Motor neuron (in vitro differentiated cells): ENCODE measurements at regions not wholly inside any gene's neighbourhood (a gene's known extent, or its start where the extent isn't known, plus 50 kb on each side); places are given as distances from the start of the nearest gene placed in this dataset.
"Not testable (repeated sequence)": the region's sequence is repeated elsewhere in the genome, so short reads cannot be mapped to it uniquely, and the experiment has no call there.

ENCODE experiments used
- ATAC-seq, 8 experiments: fragments of 200-7000 bp; cut with Tn5 transposase; replicated peaks in 6 of 8; 2 replicates each; pipeline ENCODE4 v1.8.0; 2021; ENCODE audit warnings: mild to moderate bottlenecking in 8 of 8, moderate library complexity in 8 of 8
- H3K27ac ChIP-seq, 2 donors: fragments of 250-450 bp; sonication (Bioruptor Pico); 2 replicates each; pipeline ENCODE4 v1.9.0; 2021; ENCODE audit warnings: antibody characterized with exemption in 2 of 2, mild to moderate bottlenecking in 2 of 2, moderate library complexity in 1 of 2
- H3K4me1 ChIP-seq, 2 donors: fragments of 250-450 bp; sonication (Bioruptor Pico); replicated peaks in 1 of 2; 2 replicates each; pipeline ENCODE4 v1.6.1; 2021; ENCODE audit warnings: antibody characterized with exemption in 2 of 2, mild to moderate bottlenecking in 2 of 2, moderate library complexity in 1 of 2
- H3K4me3 ChIP-seq, 5 donors: fragments of 250-450 bp; sonication (Bioruptor Pico); 2 replicates each; pipeline ENCODE4 v1.9.0; 2021; ENCODE audit warnings: antibody characterized with exemption in 5 of 5, mild to moderate bottlenecking in 5 of 5, moderate library complexity in 4 of 5
- WGBS, 10 experiments: fragments of 450-650 bp; shearing (Covaris generic); methylation state at CpG; one replicate each; pipeline ENCODE4 v1.0.0; 2022; 5-methylcytosine and 5-hydroxymethylcytosine counted together
- in situ Hi-C, 9 experiments: fragments of 400-800 bp; cut with MboI; loops; one replicate each; pipeline ENCODE4 v1.15.0; 2021; ENCODE audit warnings: low sequenced_read_pairs in 9 of 9, low pct_unique_long_range_greater_than_20kb in 2 of 9; ENCODE audit not compliant: unreplicated experiment in 9 of 9

- in situ Hi-C loops = loop anchor here in 8 of 9 experiments (25.0 kb wide), 5 partner anchors 548 to 1398 kb away; partner anchors contain the start of gene SEMA3C (in 4 of the 8)
- peak in 1 of 8 experiments; percentile 60 for ATAC-seq
- Histone ChIP-seq H3K27ac (no peak overlapping the region), H3K4me3 (no peak overlapping the region), H3K4me1 (no peaks in the 10 kb centered on the region)
- WGBS, 10 experiments = 14 to 100% (median 67%) methylated on average over 1 of the region's 1 CpG; no CpG with 5 or more reads in 1 of the 10 experiments
These were observed 309.4 kb downstream of the HGF start for GRCh38 chr7:81460250-81461045.

- H3K27ac ChIP-seq = no peak overlapping the region
- no peaks in the 10 kb centered on the region for H3K4me1 ChIP-seq
- ATAC-seq = no peak
- in situ Hi-C loops = loop anchor here (10.0 to 25.0 kb wide), 7 partner anchors 547 to 1397 kb away; partner anchors contain the start of gene SEMA3C (in 4 of the 9)
- no peak overlapping the region for H3K4me3 ChIP-seq
- WGBS, 10 experiments = 80 to 100% (median 93%) methylated on average over 1 to 2 of the region's 2 CpGs; no CpG with 5 or more reads in 3 of the 10 experiments
These were observed 310.4 kb downstream of the HGF start for GRCh38 chr7:81459485-81459884.

- Histone ChIP-seq H3K4me1 (no peaks in the 10 kb centered on the region), H3K4me3 (no peak overlapping the region), H3K27ac (no peak overlapping the region)
- ATAC-seq = no peak
- in situ Hi-C loops = loop anchor here (10.0 to 25.0 kb wide), 7 partner anchors 546 to 1396 kb away; partner anchors contain the start of gene SEMA3C (in 4 of the 9)
- WGBS, 10 experiments = 0 to 100% (median 40%) methylated on average over 1 of the region's 1 CpG; no CpG with 5 or more reads in 2 of the 10 experiments
These were observed 311.9 kb downstream of the HGF start for GRCh38 chr7:81457852-81458522.

GRCh38 chr7:81453770-81454169, 316.1 kb downstream of the HGF start:
- H3K4me1 ChIP-seq, H3K27ac ChIP-seq, ATAC-seq, H3K4me3 ChIP-seq: not testable (repeated sequence)
- in situ Hi-C loops = loop anchor here (10.0 to 25.0 kb wide), 7 partner anchors 541 to 1391 kb away; partner anchors contain the start of gene SEMA3C (in 4 of the 9)

- no peak for ATAC-seq
- in situ Hi-C loops = loop anchor here in 1 of 9 experiments (10.0 kb wide), 1 partner anchor 524 kb away; no protein-coding TSS in a partner anchor
These were observed 320.7 kb downstream of the HGF start for GRCh38 chr7:81449105-81449504.

GRCh38 chr7:81447351-81447952, 322.4 kb downstream of the HGF start:
- Histone ChIP-seq H3K4me1 (no peaks in the 10 kb centered on the region), H3K27ac (no peak overlapping the region), H3K4me3 (no peak overlapping the region)
- in situ Hi-C loops = loop anchor here in 1 of 9 experiments (10.0 kb wide), 1 partner anchor 523 kb away; no protein-coding TSS in a partner anchor
- 17 to 100% (median 53%) methylated on average over 1 to 4 of the region's 4 CpGs for WGBS, 10 experiments
- ATAC-seq = peak; percentile 39 to 93 (median 74)

More at GRCh38 chr7:81449105-81449504, 320.7 kb downstream of the HGF start:
- Histone ChIP-seq H3K27ac (no peak overlapping the region), H3K4me1 (no peaks in the 10 kb centered on the region), H3K4me3 (no peak overlapping the region)

GRCh38 chr7:81446212-81446611, 323.6 kb downstream of the HGF start:
- Histone ChIP-seq H3K4me1 (no peaks in the 10 kb centered on the region), H3K27ac (no peak overlapping the region), H3K4me3 (no peak overlapping the region)
- in situ Hi-C loops = loop anchor here in 1 of 9 experiments (10.0 kb wide), 1 partner anchor 521 kb away; no protein-coding TSS in a partner anchor
- WGBS, 10 experiments = 67 to 100% (median 88%) methylated on average over 1 of the region's 1 CpG; no CpG with 5 or more reads in 3 of the 10 experiments
- ATAC-seq = no peak

GRCh38 chr7:81445462-81445861, 324.4 kb downstream of the HGF start:
- 86 to 100% (median 100%) methylated on average over 1 of the region's 1 CpG; no CpG with 5 or more reads in 1 of the 10 experiments for WGBS, 10 experiments
- Histone ChIP-seq H3K4me1 (no peaks in the 10 kb centered on the region), H3K4me3 (no peak overlapping the region), H3K27ac (no peak overlapping the region)
- in situ Hi-C loops = loop anchor here in 1 of 9 experiments (10.0 kb wide), 1 partner anchor 521 kb away; no protein-coding TSS in a partner anchor
- no peak for ATAC-seq

- no peak overlapping the region for H3K4me3 ChIP-seq
- no peaks in the 10 kb centered on the region for H3K4me1 ChIP-seq
- 50 to 100% (median 81%) methylated on average over 1 of the region's 1 CpG; no CpG with 5 or more reads in 4 of the 10 experiments for whole genome bisulfite sequencing, 10 experiments
- in situ Hi-C loops = loop anchor here in 1 of 9 experiments (10.0 kb wide), 1 partner anchor 517 kb away; no protein-coding TSS in a partner anchor
- no peak for ATAC-seq
- no peak overlapping the region for H3K27ac ChIP-seq
These were observed 328.1 kb downstream of the HGF start for GRCh38 chr7:81441750-81442149.

GRCh38 chr7:81439591-81439990, 330.3 kb downstream of the HGF start:
- ATAC-seq = no peak
- H3K4me3 ChIP-seq = no peak overlapping the region
- in situ Hi-C loops = no loop called here
- WGBS, 10 experiments = 22 to 100% (median 78%) methylated on average over 1 of the region's 1 CpG; no CpG with 5 or more reads in 1 of the 10 experiments
- H3K27ac ChIP-seq = no peak overlapping the region
- no peaks in the 10 kb centered on the region for H3K4me1 ChIP-seq

GRCh38 chr7:81437160-81437559, 332.7 kb downstream of the HGF start:
- H3K4me3 ChIP-seq = not testable (repeated sequence)

GRCh38 chr7:81433692-81434331, 336.0 kb downstream of the HGF start:
- Histone ChIP-seq H3K27ac (no peak overlapping the region), H3K4me3 (no peak overlapping the region), H3K4me1 (no peaks in the 10 kb centered on the region)
- in situ Hi-C loops = no loop called here
- 33 to 100% (median 91%) methylated on average over 1 to 2 of the region's 3 CpGs; no CpG with 5 or more reads in 2 of the 10 experiments for WGBS, 10 experiments
- ATAC-seq = peak in 2 of 8 experiments; percentile 33 to 38

More at GRCh38 chr7:81437160-81437559, 332.7 kb downstream of the HGF start:
- ATAC-seq, H3K27ac ChIP-seq, in situ Hi-C loops, H3K4me1 ChIP-seq: not testable (repeated sequence)
- WGBS, 10 experiments = 80 to 94% (median 80%) methylated on average over 3 to 9 of the region's 29 CpGs; no CpG with 5 or more reads in 7 of the 10 experiments
